ENCODE measurements at regions not wholly inside any gene's neighbourhood (a gene's known extent, or its start where the extent isn't known, plus 50 kb on each side); places are given as distances from the start of the nearest gene placed in this dataset.

GRCh38 chr2:5203134-5203755, 488.9 kb upstream of the SOX11 start:
- no peak for TF ChIP-seq CTCF (IDR thresholded peaks at IDR 0.05)
- TF ChIP-seq POLR2A (IDR thresholded peaks at IDR 0.05): no peak

Measured in lower leg skin (tissue), 3 donors.